ENCODE measurements at regions not wholly inside any gene's neighbourhood (a gene's known extent, or its start where the extent isn't known, plus 50 kb on each side); places are given as distances from the start of the nearest gene placed in this dataset.

DNA sequence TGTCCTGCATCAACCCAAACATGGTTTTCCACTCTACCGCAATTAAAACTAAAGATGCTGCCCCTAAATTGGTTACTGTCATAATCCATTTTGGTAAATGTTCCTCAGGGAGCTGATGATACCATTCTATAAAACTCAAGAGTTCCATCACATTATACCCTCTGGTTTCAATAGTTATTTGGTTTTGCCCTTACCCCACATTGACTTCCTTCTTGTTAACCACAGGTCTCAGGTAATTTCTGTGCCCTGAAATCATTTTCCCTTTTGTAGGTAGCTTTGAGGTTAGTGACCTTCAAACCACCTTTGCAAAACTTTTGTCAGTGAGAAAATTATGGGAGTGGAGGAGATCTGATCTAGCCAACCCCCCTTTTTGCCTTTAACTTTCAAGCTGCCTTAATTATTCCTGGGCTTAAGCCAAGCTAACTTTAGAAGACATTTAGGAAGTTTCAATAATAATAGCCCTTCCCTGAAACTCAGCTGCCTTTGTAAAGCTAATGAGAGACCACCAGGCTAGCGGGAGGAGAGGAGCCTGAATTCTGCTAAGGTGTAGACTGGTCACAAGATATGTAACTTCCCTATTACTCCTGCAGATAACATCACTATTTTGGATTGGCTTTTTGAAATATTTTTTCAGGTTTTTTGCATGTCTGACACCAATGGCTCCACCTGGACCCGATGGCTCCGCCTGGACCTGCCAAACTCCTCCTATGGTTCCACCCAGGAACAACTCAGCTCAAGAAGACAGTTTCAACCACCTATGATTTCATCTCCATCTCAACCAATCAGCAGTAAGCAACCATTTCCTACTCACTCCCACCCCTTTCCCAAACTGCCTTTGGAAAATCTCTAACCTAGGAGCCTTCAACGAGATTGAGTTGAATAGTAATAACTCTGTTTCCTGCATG is 224.9 kb downstream of the HS3ST3B1 start:
- ChIA-PET RAD21 (ENCODE audit: low non-redundant PET in 1 of 2, low total read pairs in 2 of 2, uncharacterized antibody in 2 of 2, unreplicated experiment in 2 of 2) (no interaction called here), POLR2A (no interaction called here), CTCF (no interaction called here)
- H3K4me2 ChIP-seq (ENCODE audit: low read length), result no peak overlapping the region
- no peak overlapping the region for H3K27ac ChIP-seq (ENCODE audit: low read depth, low read length)
- no peak overlapping the region for H3K9ac ChIP-seq (ENCODE audit: low read length)
- H4K20me1 ChIP-seq (ENCODE audit: insufficient read depth), result no peaks in the 10 kb centered on the region
- BruUV-seq (replicated peaks), result no TSS peak
- H3K4me3 ChIP-seq (replicated peaks in 1 of 2; ENCODE audit: low read depth in 1 of 2, low read length in 2 of 2), result no peak overlapping the region
- H3K4me1 ChIP-seq (ENCODE audit: control insufficient read depth in 1 of 2, insufficient read depth in 2 of 2, low read length in 2 of 2), result no peaks in the 10 kb centered on the region
- H3K9me3 ChIP-seq (ENCODE audit: control insufficient read depth in 1 of 2, insufficient read depth in 1 of 2, low read depth in 1 of 2, low read length in 2 of 2), result peaks cover 0 to 3% of the 10 kb centered on the region in 2 experiments; a peak in 1 of 4 replicates
- H3K9me2 ChIP-seq (ENCODE audit: insufficient read depth), result no peaks in the 10 kb centered on the region
- H3K79me2 ChIP-seq (ENCODE audit: insufficient read depth, low read length), result no peaks in the 10 kb centered on the region
- no peaks in the 10 kb centered on the region for H3K36me3 ChIP-seq (ENCODE audit: control insufficient read depth in 1 of 2, insufficient read depth in 2 of 2, low read length in 2 of 2)
- intact Hi-C loops (cut with micrococcal nuclease), result no loop called here
- TF ChIP-seq POLR2A (IDR thresholded peaks at IDR 0.05; ENCODE audit: borderline replicate concordance, extremely low read depth, insufficient read depth, insufficient read length) (no peak), CBX3 (IDR thresholded peaks at IDR 0.05; ENCODE audit: low read depth) (no peak), REST (IDR thresholded peaks at IDR 0.05; ENCODE audit: low read depth) (no peak), EGR1 (IDR thresholded peaks at IDR 0.05; ENCODE audit: low read depth) (no peak), ZFX (IDR thresholded peaks at IDR 0.05) (no peak), RAD21 (IDR thresholded peaks at IDR 0.05; ENCODE audit: low read depth) (no peak)
- H2AFZ ChIP-seq (ENCODE audit: low read depth, low read length, poor library complexity, severe bottlenecking), result no peak overlapping the region
- ATAC-seq, result no peak
- no peaks in the 10 kb centered on the region for H3K27me3 ChIP-seq (ENCODE audit: insufficient read depth, low read length)
- DNase-seq (ENCODE audit: low read depth, low spot score), result no peak
